Bronchial epithelial cell (primary cell): ENCODE measurements at regions not wholly inside any gene's neighbourhood (a gene's known extent, or its start where the extent isn't known, plus 50 kb on each side); places are given as distances from the start of the nearest gene placed in this dataset.

Experiments
- DNase-seq: peaks from one replicate; pipeline ENCODE4 v3.0.0-alpha.2; 2010; ENCODE audit warnings: low read depth
- FAIRE-seq: peaks from 2 replicates; lab custom pipeline; 2011; peaks lifted over from hg19 to GRCh38; lab: Jason Lieb, UNC
- H3K27me3 ChIP-seq: 2 replicates; pipeline ENCODE4 v1.5.1; 2011; ENCODE audit warnings: low read length; ENCODE audit not compliant: control insufficient read depth, insufficient read depth
- H3K36me3 ChIP-seq: 2 replicates; pipeline ENCODE4 v1.5.1; 2011; ENCODE audit warnings: low read length; ENCODE audit not compliant: control insufficient read depth, insufficient read depth
- H3K4me3 ChIP-seq: 2 replicates; pipeline ENCODE4 v1.5.1; 2011; ENCODE audit warnings: mild to moderate bottlenecking, low read depth, low read length, control low read depth
- CTCF ChIP-seq: IDR thresholded peaks from 2 replicates; pipeline ENCODE4 v1.5.1; 2011; ENCODE audit warnings: mild to moderate bottlenecking, moderate library complexity, low read length, control low read depth, inconsistent platforms; ENCODE audit not compliant: insufficient read depth, severe bottlenecking

DNA sequence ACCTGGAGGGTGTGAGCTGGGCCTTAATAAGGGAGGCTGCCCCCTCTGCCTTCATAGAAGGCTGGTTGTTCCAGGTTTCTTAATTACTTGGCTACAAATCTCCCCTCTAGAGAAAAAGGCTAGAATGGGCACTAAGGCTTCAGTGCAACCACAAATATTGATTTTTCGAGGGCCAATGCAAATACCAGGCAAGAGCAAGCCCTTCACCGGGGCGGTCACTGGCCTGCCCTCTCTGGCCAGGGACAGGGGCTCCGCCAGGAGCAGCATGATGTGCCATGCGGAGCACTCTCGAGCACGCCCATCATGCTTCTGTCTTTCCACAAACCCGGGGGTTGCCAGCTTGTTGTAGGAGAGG is 127.8 kb upstream of the SPACA7 start:
- Histone ChIP-seq H3K36me3 (no peaks in the 10 kb centered on the region), H3K27me3 (no peaks in the 10 kb centered on the region), H3K4me3 (no peak overlapping the region)
- DNase-seq (no peak), FAIRE-seq (no peak)
- TF ChIP-seq CTCF = no peak

GRCh38 chr13:112248862-112249592 is 127.1 kb upstream of the SPACA7 start:
- TF ChIP-seq CTCF = no peak

GRCh38 chr13:112249644-112250610 is 126.2 kb upstream of the SPACA7 start:
- FAIRE-seq (no peak), DNase-seq (no peak)
- TF ChIP-seq CTCF = no peak
- Histone ChIP-seq H3K36me3 (no peaks in the 10 kb centered on the region), H3K4me3 (no peak overlapping the region), H3K27me3 (no peaks in the 10 kb centered on the region)

More at GRCh38 chr13:112248862-112249592, 127.1 kb upstream of the SPACA7 start:
- no peaks in the 10 kb centered on the region for H3K36me3 ChIP-seq
- FAIRE-seq (no peak), DNase-seq (no peak)
- H3K4me3 ChIP-seq = no peak overlapping the region
- no peaks in the 10 kb centered on the region for H3K27me3 ChIP-seq

- Histone ChIP-seq H3K27me3 (no peaks in the 10 kb centered on the region), H3K4me3 (no peak overlapping the region), H3K36me3 (no peaks in the 10 kb centered on the region)
- no peak for DNase-seq
- FAIRE-seq = no peak
- TF ChIP-seq CTCF = no peak
Observed at GRCh38 chr13:112250788-112251445, 125.2 kb upstream of the SPACA7 start.

- Histone ChIP-seq H3K36me3 (no peaks in the 10 kb centered on the region), H3K27me3 (no peaks in the 10 kb centered on the region), H3K4me3 (no peak overlapping the region)
- TF ChIP-seq CTCF = no peak
- FAIRE-seq (no peak), DNase-seq (no peak)
Observed at GRCh38 chr13:112251930-112252585, 124.1 kb upstream of the SPACA7 start.
